H7 (cell line): ENCODE measurements at regions not wholly inside any gene's neighbourhood (a gene's known extent, or its start where the extent isn't known, plus 50 kb on each side); places are given as distances from the start of the nearest gene placed in this dataset.

Experiments used
- DNase-seq: peaks from one replicate; pipeline ENCODE4 v3.0.0; 2012
- H3K27me3 ChIP-seq: 2 replicates; pipeline ENCODE4 v1.6.0; 2011; ENCODE audit warnings: mild to moderate bottlenecking, low read length; ENCODE audit not compliant: control insufficient read depth, insufficient read depth
- H3K36me3 ChIP-seq: replicated peaks from 2 replicates; pipeline ENCODE4 v1.5.1; 2011; ENCODE audit warnings: low read length; ENCODE audit not compliant: control insufficient read depth, insufficient read depth
- H3K4me3 ChIP-seq: 2 replicates; pipeline ENCODE4 v1.5.1; 2011; ENCODE audit warnings: low read depth, mild to moderate bottlenecking, control low read depth, low read length, moderate library complexity; ENCODE audit not compliant: insufficient read depth

GRCh38 chr4:18676526-18676915 lies 655.0 kb upstream of the LCORL start:
- no peak for DNase-seq

DNA sequence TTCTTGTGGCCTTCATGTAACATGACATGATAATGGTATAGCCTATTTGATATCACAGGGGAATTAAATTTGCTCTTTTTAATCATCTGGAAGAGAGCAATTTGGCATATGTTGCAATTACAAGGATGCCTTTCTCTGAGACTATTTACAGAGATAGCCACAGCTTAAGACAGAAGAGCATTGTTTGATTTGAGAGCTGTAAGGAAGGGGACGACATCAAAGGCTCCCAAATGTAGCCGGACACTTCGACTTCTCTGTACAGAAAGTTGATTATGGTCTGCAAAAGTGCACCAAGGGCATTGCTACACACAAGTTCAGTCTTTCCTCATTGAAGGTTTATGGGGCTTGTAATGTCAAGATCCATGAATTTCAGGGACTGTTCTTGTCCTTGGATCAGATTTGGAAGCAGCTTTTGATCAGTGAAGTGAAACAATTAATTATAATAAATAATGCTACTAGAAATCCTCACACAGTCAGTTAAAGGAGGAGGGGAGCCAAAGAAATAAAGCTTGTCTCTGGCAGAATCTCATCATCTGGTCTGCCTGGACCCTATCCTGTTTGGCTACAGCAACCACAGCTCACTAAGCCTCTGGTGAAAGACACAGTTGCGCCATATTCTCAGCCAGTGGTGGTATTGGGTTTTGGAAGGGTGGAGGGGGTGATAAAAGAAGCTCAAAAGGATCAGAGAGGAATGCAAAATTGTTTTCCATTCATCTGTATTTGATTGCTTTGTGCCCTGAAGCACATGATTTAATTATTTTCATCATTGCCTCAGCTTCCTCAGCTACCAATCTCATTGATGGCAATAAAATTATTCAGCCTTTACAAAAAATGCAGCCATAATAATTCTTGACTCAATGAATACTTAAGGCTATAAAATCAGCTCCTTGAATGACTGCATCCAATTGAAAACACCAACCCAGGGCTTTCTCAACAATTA lies 654.3 kb upstream of the LCORL start:
- DNase-seq: no peak
- Histone ChIP-seq H3K27me3 (no peaks in the 10 kb centered on the region), H3K4me3 (no peak overlapping the region), H3K36me3 (no peaks in the 10 kb centered on the region)

More at GRCh38 chr4:18676526-18676915, 655.0 kb upstream of the LCORL start:
- no peak overlapping the region for H3K4me3 ChIP-seq
- no peaks in the 10 kb centered on the region for H3K27me3 ChIP-seq
- no peaks in the 10 kb centered on the region for H3K36me3 ChIP-seq

DNA sequence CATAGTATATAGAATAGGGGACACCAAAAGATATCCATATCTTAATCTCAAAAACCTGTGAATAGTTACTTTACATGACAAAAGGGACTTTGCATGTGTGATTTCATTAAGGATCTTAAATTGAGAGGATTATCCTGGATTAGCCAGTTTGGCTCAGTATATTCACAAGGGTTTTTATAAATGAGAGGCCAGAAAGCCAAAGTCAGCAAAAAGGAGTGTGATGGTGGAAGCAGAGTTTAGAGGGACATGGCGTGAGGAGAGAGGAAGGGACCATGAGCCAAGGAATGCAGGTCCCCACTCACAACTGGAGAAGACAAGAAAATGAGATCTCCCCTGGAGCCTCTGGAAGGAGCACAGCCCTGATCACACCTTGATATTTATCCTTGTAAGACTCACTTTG lies 648.5 kb upstream of the LCORL start:
- Histone ChIP-seq H3K36me3 (no peaks in the 10 kb centered on the region), H3K4me3 (no peak overlapping the region), H3K27me3 (no peaks in the 10 kb centered on the region)
- no peak for DNase-seq

DNA sequence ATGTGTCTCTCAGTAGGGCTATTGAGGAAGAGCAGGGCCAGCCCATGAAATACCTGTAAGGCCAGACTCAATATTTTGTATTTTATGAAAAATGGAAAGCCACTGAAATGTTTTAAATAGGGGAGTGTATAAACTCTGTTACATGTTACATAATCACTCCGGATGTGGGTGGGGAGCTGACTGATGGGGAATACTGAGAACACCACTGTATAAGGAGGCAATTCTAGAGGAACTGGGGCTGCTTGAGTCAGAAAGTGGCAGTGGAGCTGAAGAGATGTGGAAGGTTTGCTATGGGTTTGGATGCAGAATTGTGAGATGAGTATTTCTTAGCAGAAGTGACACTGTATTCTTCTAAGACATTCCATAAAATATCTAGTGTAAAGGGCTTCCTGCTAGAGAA lies 647.8 kb upstream of the LCORL start:
- DNase-seq: no peak
- no peaks in the 10 kb centered on the region for H3K36me3 ChIP-seq
- H3K27me3 ChIP-seq: no peaks in the 10 kb centered on the region
- no peak overlapping the region for H3K4me3 ChIP-seq

DNA sequence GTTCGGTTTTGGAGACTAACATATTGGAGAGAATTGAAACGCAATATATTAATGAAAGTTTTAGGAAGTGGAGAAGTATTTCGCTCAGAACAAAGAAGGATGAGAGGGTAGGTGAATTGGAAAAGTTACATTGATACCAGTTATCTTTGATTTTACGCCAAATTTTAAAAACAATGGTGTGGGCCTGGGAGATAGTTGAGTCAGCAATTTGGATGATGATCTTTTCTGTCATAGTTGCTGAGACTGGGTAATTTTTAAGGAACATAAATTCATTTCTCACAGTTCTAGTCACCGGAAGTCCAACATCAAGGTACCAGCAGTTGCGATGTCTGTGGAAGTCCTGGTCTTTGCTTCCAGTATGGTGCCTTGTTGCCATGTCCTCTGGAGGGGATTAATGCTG lies 644.8 kb upstream of the LCORL start:
- no peaks in the 10 kb centered on the region for H3K36me3 ChIP-seq
- H3K4me3 ChIP-seq: no peak overlapping the region
- DNase-seq: no peak
- no peaks in the 10 kb centered on the region for H3K27me3 ChIP-seq

DNA sequence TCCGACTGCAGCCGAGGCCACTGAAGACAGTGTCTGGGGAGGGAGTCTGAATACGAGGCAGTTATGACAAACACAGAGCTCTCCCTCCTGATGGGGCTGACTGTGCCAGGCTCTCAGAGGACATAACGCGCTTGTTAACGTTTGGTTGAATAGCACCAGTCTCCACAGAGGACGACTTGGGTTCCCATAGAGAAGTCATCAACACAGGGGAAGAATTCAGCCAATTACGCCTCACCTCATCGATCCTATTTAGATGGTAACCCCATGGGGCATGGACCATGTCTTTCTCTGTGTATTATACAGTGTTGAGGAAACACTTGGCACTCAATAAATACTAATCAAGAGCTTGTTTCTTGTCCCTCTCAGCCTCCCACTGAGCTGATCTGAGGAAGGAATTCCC lies 642.6 kb upstream of the LCORL start:
- no peak overlapping the region for H3K4me3 ChIP-seq
- no peaks in the 10 kb centered on the region for H3K27me3 ChIP-seq
- DNase-seq: no peak
- no peaks in the 10 kb centered on the region for H3K36me3 ChIP-seq

DNA sequence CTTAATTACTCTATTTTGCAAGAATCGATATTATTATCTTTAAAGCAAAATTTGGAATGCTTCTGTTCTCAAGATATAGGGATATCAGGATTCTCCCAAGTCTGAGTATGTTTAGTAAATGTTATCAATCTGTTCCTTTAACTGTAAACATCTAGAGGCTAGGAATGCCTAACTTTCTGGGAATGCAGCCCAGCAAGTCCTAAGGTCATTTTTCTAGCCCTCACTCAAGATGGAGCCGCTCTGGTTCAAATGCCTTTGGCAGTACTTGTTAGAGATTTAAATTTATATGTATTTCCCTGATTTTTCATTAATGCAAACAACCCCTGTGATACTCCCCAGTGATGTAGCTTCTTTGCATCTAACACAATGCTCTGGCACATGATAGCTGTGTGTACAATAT lies 623.8 kb upstream of the LCORL start:
- Histone ChIP-seq H3K4me3 (no peak overlapping the region), H3K36me3 (no peaks in the 10 kb centered on the region), H3K27me3 (no peaks in the 10 kb centered on the region)
- no peak for DNase-seq

DNA sequence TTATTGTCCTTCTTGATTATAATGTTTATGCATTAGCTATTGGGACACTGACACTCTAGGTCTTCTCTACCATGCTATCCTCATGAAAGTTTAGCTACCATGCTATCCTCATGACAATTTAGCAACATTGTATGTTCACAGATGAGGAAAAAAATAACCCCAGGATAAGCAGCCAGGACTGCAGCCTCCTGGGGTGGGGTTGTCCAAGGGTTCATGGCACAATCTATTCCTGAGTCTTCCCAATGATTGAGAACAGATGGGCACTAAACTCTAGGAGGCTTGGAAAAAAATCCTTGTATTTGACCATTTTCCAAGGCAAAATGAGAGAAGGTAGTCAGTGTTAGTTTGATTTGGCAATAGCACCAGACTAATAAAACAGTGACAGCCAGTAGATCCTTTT lies 619.8 kb upstream of the LCORL start:
- Histone ChIP-seq H3K36me3 (no peaks in the 10 kb centered on the region), H3K4me3 (no peak overlapping the region), H3K27me3 (no peaks in the 10 kb centered on the region)
- no peak for DNase-seq

DNA sequence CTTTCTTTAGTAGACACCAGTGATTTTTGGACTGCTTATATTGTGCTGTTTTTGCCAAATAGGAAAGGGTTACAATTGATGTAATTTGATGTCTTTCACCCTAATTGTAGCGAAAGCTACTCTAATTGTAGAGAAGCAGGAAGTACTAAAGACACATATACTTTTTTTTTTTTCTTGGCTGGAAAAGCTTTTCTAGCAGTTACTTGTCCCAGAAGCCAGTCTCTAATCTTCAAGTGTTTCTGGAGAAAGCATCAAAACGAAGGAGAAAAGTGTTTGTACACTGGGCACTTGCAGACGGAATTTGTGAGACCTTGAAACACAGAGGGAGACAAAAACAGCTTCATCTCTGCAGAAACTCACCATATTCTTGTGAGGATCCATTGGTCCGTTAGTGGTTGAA lies 616.5 kb upstream of the LCORL start:
- Histone ChIP-seq H3K36me3 (no peaks in the 10 kb centered on the region), H3K27me3 (no peaks in the 10 kb centered on the region), H3K4me3 (no peak overlapping the region)
- DNase-seq: no peak

DNA sequence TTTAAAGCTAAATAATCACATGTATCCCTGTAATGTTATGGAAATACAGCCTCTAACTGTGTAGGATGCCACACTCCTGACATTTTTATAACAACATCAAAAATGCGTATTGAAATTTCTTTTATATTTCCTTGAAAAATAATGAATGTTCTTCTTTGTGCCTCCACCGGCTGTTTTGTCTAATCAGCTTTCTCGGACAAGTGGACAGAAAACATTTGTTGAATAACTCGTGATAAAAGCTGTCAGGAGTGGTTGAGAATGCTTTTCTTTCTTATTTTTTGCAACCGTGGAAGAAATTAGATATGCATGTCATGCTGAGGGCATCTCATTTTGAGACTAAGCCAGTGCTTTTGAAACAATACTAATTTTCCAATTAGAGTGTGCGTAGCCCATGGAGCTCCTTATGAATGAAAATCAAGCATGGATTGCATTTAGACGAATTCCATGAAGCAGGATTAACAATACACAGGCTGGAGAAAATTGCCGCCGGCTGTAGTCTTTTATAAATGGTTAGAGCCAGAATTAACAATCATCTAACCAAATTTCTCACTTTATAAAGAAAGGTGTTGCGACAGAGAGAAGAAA lies 614.5 kb upstream of the LCORL start:
- Histone ChIP-seq H3K36me3 (no peaks in the 10 kb centered on the region), H3K27me3 (no peaks in the 10 kb centered on the region), H3K4me3 (no peak overlapping the region)
- no peak for DNase-seq

DNA sequence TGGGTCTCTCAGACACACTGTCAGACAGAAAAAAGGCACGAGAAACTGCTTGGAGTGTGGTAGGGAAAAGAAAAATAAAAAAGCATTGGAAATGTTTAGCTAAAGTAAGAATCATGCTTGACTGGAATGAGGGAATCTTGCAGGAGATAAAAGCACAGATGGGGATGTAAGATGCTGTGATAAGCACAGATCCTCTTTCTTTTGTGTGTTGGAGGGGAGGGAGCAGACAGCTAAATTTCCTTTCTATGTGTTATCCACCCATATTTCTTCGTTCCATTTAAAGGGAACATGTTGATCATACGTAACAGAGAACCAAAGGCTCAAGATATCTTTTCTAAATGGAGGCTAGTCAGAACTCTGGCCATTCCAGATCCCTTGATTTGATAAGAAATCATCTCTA lies 614.0 kb upstream of the LCORL start:
- Histone ChIP-seq H3K27me3 (no peaks in the 10 kb centered on the region), H3K4me3 (no peak overlapping the region), H3K36me3 (no peaks in the 10 kb centered on the region)
- no peak for DNase-seq

DNA sequence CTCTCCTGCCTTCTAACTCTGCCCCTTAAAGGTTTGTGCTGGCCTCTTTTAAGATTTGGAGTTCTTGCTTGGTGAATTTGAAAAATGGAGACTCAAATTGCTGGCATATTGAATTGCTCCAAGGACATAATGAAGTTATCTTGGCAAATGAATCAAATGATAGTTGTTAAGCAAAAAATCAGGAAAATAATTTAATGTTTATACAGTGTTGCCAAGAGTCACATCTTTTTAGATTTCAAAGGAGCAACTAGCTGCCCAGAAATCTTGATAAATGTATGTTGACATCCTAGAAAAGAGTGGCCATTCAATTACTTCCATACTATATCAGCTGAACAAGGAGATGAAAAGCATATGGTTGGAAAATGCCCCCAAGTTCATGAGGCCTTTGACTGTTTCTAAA lies 610.0 kb upstream of the LCORL start:
- Histone ChIP-seq H3K36me3 (no peaks in the 10 kb centered on the region), H3K27me3 (no peaks in the 10 kb centered on the region), H3K4me3 (no peak overlapping the region)
- no peak for DNase-seq

GRCh38 chr4:18630218-18631110 lies 608.9 kb upstream of the LCORL start:
- Histone ChIP-seq H3K4me3 (no peak overlapping the region), H3K36me3 (no peaks in the 10 kb centered on the region), H3K27me3 (no peaks in the 10 kb centered on the region)
- DNase-seq: no peak

DNA sequence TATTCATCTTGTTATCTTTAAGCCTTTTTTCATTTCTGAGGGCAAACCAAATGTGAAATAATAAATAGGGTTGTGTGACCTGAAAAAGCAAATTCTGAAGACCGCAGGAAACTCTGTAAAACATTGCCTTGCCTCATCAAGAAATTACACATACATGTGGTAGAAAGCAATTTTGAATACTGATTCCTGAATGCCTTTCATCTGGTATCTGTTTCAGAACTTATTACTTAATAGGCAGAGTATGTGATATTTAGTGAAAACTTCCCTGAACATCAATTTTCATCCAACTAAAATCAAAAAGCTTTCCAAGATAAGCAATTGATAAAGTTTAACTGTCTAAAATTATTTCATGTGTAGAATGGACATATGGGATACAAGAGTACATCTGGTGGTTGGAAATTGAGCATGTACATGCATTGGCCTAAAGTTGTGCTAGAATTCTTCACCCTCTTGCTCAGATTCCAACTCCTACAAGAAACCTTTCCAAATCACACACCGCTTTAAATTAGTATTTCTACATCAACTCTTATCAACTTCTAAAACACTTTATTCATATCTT lies 606.0 kb upstream of the LCORL start:
- Histone ChIP-seq H3K36me3 (no peaks in the 10 kb centered on the region), H3K4me3 (no peak overlapping the region), H3K27me3 (no peaks in the 10 kb centered on the region)
- no peak for DNase-seq
